ENCODE measurements at regions not wholly inside any gene's neighbourhood (a gene's known extent, or its start where the extent isn't known, plus 50 kb on each side); places are given as distances from the start of the nearest gene placed in this dataset.
A peak's percentile ranks its signal among the peaks of the same experiment; 100 is the strongest.

DNA sequence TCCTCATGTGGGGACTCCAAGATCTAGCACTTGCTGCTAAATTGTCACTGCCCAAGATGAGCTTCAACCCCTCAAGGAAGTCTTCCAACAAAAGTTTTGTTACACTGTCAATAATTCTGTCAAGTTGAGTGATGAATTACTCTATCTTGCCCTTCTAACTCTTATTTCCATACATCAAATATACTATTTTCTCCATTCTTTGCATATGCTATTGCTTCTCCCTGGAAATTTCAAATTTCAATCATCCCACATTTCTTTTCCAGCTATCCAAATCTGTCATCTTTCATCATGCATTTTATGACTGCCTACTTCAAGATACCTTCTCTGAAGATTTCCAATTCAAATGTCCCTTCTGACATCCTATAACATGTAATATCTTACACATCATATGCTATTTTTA lies 175.2 kb upstream of the KCND2 start:
- peak; percentile 96 for TF ChIP-seq EP300 (conservative IDR thresholded peaks at IDR 0.05; ENCODE audit: poor library complexity, severe bottlenecking)
- TF ChIP-seq SMC3 (conservative IDR thresholded peaks at IDR 0.05; ENCODE audit: poor library complexity), result no peak
- no peak for TF ChIP-seq MXI1 (conservative IDR thresholded peaks at IDR 0.05; ENCODE audit: poor library complexity, severe bottlenecking)
- TF ChIP-seq, protein P1, sequence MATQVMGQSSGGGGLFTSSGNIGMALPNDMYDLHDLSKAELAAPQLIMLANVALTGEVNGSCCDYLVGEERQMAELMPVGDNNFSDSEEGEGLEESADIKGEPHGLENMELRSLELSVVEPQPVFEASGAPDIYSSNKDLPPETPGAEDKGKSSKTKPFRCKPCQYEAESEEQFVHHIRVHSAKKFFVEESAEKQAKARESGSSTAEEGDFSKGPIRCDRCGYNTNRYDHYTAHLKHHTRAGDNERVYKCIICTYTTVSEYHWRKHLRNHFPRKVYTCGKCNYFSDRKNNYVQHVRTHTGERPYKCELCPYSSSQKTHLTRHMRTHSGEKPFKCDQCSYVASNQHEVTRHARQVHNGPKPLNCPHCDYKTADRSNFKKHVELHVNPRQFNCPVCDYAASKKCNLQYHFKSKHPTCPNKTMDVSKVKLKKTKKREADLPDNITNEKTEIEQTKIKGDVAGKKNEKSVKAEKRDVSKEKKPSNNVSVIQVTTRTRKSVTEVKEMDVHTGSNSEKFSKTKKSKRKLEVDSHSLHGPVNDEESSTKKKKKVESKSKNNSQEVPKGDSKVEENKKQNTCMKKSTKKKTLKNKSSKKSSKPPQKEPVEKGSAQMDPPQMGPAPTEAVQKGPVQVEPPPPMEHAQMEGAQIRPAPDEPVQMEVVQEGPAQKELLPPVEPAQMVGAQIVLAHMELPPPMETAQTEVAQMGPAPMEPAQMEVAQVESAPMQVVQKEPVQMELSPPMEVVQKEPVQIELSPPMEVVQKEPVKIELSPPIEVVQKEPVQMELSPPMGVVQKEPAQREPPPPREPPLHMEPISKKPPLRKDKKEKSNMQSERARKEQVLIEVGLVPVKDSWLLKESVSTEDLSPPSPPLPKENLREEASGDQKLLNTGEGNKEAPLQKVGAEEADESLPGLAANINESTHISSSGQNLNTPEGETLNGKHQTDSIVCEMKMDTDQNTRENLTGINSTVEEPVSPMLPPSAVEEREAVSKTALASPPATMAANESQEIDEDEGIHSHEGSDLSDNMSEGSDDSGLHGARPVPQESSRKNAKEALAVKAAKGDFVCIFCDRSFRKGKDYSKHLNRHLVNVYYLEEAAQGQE (IDR thresholded peaks at IDR 0.05; ENCODE audit: borderline replicate concordance), result peak; percentile 98
- TF ChIP-seq TAF1 (IDR thresholded peaks at IDR 0.05; ENCODE audit: low read depth), result no peak
- TF ChIP-seq, protein P2, sequence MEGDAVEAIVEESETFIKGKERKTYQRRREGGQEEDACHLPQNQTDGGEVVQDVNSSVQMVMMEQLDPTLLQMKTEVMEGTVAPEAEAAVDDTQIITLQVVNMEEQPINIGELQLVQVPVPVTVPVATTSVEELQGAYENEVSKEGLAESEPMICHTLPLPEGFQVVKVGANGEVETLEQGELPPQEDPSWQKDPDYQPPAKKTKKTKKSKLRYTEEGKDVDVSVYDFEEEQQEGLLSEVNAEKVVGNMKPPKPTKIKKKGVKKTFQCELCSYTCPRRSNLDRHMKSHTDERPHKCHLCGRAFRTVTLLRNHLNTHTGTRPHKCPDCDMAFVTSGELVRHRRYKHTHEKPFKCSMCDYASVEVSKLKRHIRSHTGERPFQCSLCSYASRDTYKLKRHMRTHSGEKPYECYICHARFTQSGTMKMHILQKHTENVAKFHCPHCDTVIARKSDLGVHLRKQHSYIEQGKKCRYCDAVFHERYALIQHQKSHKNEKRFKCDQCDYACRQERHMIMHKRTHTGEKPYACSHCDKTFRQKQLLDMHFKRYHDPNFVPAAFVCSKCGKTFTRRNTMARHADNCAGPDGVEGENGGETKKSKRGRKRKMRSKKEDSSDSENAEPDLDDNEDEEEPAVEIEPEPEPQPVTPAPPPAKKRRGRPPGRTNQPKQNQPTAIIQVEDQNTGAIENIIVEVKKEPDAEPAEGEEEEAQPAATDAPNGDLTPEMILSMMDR (IDR thresholded peaks at IDR 0.05; ENCODE audit: poor library complexity, severe bottlenecking), result no peak
- TF ChIP-seq POLR2AphosphoS5 (IDR thresholded peaks at IDR 0.05), result peak; percentile 21
- H2AFZ ChIP-seq (ENCODE audit: low read depth, low read length), result no peak overlapping the region

DNA sequence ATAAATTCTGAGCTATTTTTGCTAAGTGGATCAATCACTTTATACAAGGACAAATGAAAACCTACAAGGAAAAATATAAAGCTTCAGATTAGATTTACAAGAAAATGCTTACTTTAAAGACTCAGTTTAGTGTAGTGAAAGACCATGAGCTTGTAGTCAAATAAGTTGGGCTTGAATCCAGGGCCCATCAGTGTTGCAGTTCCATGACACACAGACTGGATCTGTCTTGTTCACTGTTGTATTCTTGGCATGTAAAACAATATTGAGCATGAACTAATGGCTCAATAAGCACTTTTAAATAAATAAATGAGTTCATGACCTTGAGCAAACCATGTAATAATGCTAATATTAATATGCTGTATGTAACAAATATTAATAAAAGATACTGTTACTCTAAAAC lies 164.6 kb upstream of the KCND2 start:
- no peak overlapping the region for H3K27ac ChIP-seq (ENCODE audit: low read length)
- H3K27me3 ChIP-seq (ENCODE audit: insufficient read depth, low read depth, low read length), result no peaks in the 10 kb centered on the region
- H3K4me2 ChIP-seq (ENCODE audit: low read length), result no peak overlapping the region
- H3K9me3 ChIP-seq (ENCODE audit: low read length), result no peaks in the 10 kb centered on the region
- no peaks in the 10 kb centered on the region for H3K79me2 ChIP-seq (replicated peaks; ENCODE audit: insufficient read depth, low read length)
- TF ChIP-seq EZH2 (IDR thresholded peaks at IDR 0.05; ENCODE audit: borderline replicate concordance, insufficient read depth, low read length, poor library complexity, severe bottlenecking) (no peak), EP300 (conservative IDR thresholded peaks at IDR 0.05; ENCODE audit: poor library complexity, severe bottlenecking) (no peak), RAD21 (conservative IDR thresholded peaks at IDR 0.05) (no peak), MXI1 (conservative IDR thresholded peaks at IDR 0.05; ENCODE audit: poor library complexity, severe bottlenecking) (no peak), POLR2AphosphoS5 (IDR thresholded peaks at IDR 0.05) (no peak), SMC3 (conservative IDR thresholded peaks at IDR 0.05; ENCODE audit: poor library complexity) (no peak), TAF1 (IDR thresholded peaks at IDR 0.05; ENCODE audit: low read depth) (no peak)
- TF ChIP-seq, protein P2 (IDR thresholded peaks at IDR 0.05; ENCODE audit: poor library complexity, severe bottlenecking), result no peak
- TF ChIP-seq, protein P1 (IDR thresholded peaks at IDR 0.05; ENCODE audit: borderline replicate concordance), result no peak
- H3K9me2 ChIP-seq (ENCODE audit: insufficient read depth, low read length), result no peaks in the 10 kb centered on the region
- no peak overlapping the region for H3K9ac ChIP-seq (ENCODE audit: low read length)
- no peak overlapping the region for H2AFZ ChIP-seq (ENCODE audit: low read depth, low read length)
- H3F3A ChIP-seq (ENCODE audit: insufficient read depth, low read length, poor library complexity, severe bottlenecking), result no peaks in the 10 kb centered on the region
- H3K36me3 ChIP-seq (ENCODE audit: insufficient read depth, low read length), result no peaks in the 10 kb centered on the region
- no peak overlapping the region for H3K4me3 ChIP-seq (ENCODE audit: low read length)
- no peaks in the 10 kb centered on the region for H4K20me1 ChIP-seq (ENCODE audit: insufficient read depth)

More for the DNA sequence above, 175.2 kb upstream of the KCND2 start:
- peak overlapping the region; percentile 66 for H3K27ac ChIP-seq (ENCODE audit: low read length)
- no peaks in the 10 kb centered on the region for H3K27me3 ChIP-seq (ENCODE audit: insufficient read depth, low read depth, low read length)
- H3K4me3 ChIP-seq (ENCODE audit: low read length), result peak overlapping the region; percentile 33
- H3K9ac ChIP-seq (ENCODE audit: low read length), result no peak overlapping the region
- no peaks in the 10 kb centered on the region for H3K36me3 ChIP-seq (ENCODE audit: insufficient read depth, low read length)
- H4K20me1 ChIP-seq (ENCODE audit: insufficient read depth), result no peaks in the 10 kb centered on the region
- H3K79me2 ChIP-seq (replicated peaks; ENCODE audit: insufficient read depth, low read length), result no peaks in the 10 kb centered on the region
- H3K9me3 ChIP-seq (ENCODE audit: low read length), result no peaks in the 10 kb centered on the region
- H3K4me2 ChIP-seq (ENCODE audit: low read length), result no peak overlapping the region
- no peaks in the 10 kb centered on the region for H3K9me2 ChIP-seq (ENCODE audit: insufficient read depth, low read length)
- H3F3A ChIP-seq (ENCODE audit: insufficient read depth, low read length, poor library complexity, severe bottlenecking), result no peaks in the 10 kb centered on the region

All from neural cell (in vitro differentiated cells).